SIG-M5 treated with dmso at 0.1 percent for 504 hours (cell line): ENCODE measurements at regions not wholly inside any gene's neighbourhood (a gene's known extent, or its start where the extent isn't known, plus 50 kb on each side); places are given as distances from the start of the nearest gene placed in this dataset.
"Not testable (repeated sequence)": the region's sequence is repeated elsewhere in the genome, so short reads cannot be mapped to it uniquely, and the experiment has no call there.

Experiments used
- DNase-seq: peaks from one replicate; lab custom pipeline; 2025; ENCODE audit not compliant: unreplicated experiment; lab: John Stamatoyannopoulos, UW

- DNase-seq, result no peak
These were observed 108.9 kb downstream of the UNCX start for GRCh38 chr7:1341361-1342089.

GRCh38 chr7:1342090-1342640, 109.5 kb downstream of the UNCX start:
- DNase-seq, result no peak

GRCh38 chr7:1343551-1343950, 110.9 kb downstream of the UNCX start:
- no peak for DNase-seq

- DNase-seq, result no peak
These were observed 111.7 kb downstream of the UNCX start for GRCh38 chr7:1344421-1344820.

- DNase-seq, result no peak
These were observed 112.5 kb downstream of the UNCX start for GRCh38 chr7:1344981-1345701.

- no peak for DNase-seq
These were observed 113.2 kb downstream of the MICALL2 start for GRCh38 chr7:1345796-1346755.

- DNase-seq, result no peak
These were observed 112.4 kb downstream of the MICALL2 start for GRCh38 chr7:1346851-1347250.

- DNase-seq, result no peak
These were observed 111.0 kb downstream of the MICALL2 start for GRCh38 chr7:1348096-1348822.

GRCh38 chr7:1348823-1349335, 110.4 kb downstream of the MICALL2 start:
- no peak for DNase-seq

- no peak for DNase-seq
These were observed 109.9 kb downstream of the MICALL2 start for GRCh38 chr7:1349351-1349761.

GRCh38 chr7:1351881-1352625, 107.2 kb downstream of the MICALL2 start:
- DNase-seq, result no peak

GRCh38 chr7:1352656-1353271, 106.5 kb downstream of the MICALL2 start:
- no peak for DNase-seq

GRCh38 chr7:1354661-1355567, 104.4 kb downstream of the MICALL2 start:
- DNase-seq, result no peak

- DNase-seq, result no peak
These were observed 103.5 kb downstream of the MICALL2 start for GRCh38 chr7:1355568-1356340.

GRCh38 chr7:1356853-1357252, 102.4 kb downstream of the MICALL2 start:
- DNase-seq, result not testable (repeated sequence)

- DNase-seq, result not testable (repeated sequence)
These were observed 102.0 kb downstream of the MICALL2 start for GRCh38 chr7:1357260-1357600.

- DNase-seq, result no peak
These were observed 101.5 kb downstream of the MICALL2 start for GRCh38 chr7:1357601-1358271.
